ENCODE measurements at regions not wholly inside any gene's neighbourhood (a gene's known extent, or its start where the extent isn't known, plus 50 kb on each side); places are given as distances from the start of the nearest gene placed in this dataset.

DNA sequence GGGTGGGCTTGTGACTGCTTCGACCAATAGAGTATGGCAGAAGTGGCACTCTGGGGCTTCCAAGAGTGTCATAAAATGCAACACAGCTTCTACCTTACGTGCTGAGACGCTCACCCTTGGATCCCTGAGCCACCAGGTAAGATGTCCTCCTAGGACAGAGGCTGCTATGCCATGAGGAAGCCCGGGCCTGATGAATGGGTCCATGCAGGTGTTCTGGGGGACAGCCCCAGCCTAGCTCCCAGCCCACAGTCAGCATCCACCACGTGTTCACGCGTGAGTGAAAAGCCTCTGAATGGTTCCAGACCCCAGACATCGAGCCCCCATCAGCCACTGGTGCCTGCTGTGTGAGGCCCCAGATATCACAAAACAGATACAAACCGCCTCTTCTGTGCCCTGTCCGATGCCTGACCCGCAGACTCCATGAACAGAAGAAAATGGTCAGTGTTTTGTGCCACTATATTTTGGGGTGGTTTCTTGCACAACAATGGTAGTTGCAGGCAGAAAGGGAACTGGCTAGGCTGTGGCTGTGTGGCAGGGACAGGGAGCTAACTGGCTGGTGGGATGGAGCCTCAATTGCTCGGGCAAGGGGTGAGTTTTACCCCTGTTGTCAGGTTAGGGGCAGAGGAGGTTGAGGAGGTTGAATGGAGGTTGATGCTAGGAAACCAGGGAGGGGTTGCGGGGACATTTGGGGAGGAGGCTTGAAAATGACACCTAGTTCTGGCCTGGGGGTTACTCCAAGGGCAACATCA is 92.2 kb downstream of the LINGO1 start:
- DNase-seq, result no peak

DNA sequence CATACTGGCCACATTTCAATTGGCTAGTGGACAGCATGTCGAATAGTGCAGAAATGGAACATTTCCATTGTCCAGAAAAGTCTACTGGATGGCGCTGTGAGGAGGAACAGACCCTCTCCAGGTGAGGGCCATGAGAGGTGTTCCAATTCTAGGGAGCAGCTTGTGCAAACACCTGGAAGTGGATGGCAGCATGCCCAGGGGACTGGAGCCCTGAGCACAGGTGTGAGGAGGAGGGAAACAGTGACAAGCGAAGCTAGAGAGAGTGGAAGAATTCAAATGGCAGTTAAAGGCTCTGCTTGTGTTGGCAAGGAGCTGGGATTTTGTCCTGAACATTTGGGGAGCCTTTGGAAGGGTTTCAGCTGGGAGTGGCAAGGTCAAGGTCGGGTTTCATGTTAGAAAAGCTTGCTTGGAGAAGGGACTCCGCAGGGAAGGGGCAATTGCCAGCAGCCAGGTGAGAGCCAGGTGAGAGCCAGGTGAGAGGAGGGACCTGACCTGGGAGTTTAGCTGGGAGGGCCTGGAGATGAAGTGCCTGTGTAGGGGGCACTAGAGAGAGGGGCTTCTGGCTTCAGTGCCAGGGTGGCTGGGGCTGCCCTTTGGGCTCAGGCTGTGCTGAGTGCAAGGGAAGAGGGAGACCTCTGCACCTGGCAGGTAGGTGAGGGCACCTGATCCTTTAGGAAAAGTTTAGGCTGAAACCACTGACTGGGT is 93.8 kb downstream of the LINGO1 start:
- DNase-seq, result no peak

DNA sequence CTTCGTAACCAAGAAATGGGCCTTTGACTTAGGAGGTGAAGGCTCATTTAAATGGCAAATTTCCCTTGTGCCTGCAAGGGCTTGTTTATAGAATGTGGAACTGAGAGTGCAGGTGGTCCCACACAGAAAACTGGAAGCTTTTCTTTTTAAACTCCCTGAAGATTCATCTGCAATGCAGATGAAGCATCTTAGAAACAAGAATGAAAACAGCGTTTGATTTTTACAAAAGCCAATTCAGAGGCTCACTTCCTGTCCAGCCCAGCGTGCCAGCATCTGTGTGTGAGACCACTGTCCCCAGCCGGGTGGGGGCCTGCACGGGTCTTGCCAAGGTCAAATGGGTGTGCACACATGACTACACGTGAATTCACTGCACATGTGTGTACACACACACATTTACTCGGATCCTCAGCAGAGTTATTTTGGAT is 94.7 kb downstream of the LINGO1 start:
- no peak for DNase-seq

DNA sequence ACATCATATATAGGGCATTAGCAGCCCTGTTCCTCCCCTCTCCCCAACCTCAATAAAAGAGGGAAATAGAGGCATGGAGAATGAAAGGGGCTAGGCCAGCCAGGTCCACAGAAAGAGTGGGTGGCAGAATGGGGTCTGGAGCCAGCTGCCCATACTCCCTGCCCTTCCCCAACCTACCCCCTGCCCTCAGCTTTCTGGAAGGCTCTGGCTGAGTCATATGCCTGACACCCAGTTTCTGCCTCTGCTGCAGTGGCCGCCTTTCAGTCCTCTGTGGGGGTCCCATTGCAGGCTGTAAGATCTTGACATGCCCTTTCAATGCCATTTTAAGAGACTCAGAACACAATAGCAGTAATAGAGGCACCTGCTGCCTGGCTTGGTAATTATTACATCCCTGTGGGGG is 95.7 kb downstream of the LINGO1 start:
- DNase-seq, result no peak

DNA sequence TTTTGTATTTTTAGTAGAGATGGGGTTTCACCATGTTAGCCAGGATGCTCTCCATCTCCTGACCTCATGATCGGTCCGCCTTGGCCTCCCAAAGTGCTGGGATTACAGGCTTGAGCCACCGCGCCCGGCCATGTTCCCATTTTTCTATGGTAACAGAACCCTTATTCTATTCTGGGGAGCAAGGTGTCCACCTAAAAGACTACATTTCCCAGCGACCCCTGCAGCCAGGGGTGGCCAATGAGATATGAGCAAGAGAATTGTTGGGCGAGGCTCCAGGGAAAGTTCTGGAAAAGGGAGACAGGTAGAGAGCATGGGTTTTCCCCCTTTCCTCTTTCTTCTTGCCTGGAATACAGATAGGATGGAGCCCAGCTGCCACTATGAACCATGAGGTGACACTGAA is 96.9 kb downstream of the LINGO1 start:
- no peak for DNase-seq
